SW480 (cell line): ENCODE measurements at regions not wholly inside any gene's neighbourhood (a gene's known extent, or its start where the extent isn't known, plus 50 kb on each side); places are given as distances from the start of the nearest gene placed in this dataset.

Experiments used
- DNase-seq: peaks from one replicate; pipeline ENCODE4 v3.0.0-alpha.2; 2016; ENCODE audit warnings: low spot score

DNA sequence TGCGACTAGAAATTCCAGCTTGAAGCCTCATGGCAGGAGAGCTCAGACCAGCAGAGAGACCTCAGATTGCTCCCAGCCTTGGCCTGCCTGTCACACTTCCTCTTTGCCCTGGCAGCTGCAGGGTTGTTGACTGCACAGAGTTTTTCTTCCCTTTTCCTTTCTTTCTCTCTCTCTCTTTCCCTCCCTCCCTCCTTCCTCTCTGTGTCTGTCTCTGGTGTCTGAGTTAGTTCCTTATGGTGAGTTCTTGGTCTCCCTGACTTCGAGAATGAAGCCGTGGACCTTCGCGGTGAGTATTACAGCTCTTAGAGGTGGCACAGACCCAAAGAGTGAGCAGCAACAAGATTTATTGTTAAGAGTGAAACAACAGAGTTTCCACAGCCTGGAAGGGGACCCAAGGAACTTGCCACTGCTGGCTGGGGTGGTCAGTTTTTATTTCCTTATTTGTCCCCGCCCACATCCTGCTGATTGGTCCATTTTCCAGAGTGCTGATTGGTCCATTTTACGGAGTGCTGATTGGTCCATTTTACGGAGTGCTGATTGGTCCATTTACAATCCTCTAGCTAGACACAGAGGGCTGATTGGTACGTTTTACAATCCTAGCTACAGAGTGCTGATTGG lies 266.3 kb downstream of the RPS24 start:
- no peak for DNase-seq

DNA sequence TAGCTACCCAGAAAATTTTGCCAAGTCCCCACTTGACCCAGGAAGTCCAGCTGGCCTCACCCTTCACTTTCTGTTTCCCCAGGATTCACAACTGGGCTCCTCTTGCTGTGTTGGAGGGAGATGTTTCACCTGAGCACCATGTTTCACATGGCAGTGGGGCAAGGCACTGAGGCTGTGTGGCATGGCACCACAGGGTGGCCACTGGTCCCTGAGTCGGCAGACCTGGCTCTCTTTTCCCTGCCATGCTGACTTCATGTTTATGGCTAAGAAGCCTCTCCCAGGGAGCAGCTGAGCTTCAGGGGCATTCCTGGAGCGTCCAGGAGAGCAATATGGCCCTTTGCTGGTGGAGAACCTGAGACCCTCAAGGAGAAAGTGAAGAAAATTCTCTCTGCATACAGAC lies 266.9 kb downstream of the RPS24 start:
- DNase-seq: no peak

DNA sequence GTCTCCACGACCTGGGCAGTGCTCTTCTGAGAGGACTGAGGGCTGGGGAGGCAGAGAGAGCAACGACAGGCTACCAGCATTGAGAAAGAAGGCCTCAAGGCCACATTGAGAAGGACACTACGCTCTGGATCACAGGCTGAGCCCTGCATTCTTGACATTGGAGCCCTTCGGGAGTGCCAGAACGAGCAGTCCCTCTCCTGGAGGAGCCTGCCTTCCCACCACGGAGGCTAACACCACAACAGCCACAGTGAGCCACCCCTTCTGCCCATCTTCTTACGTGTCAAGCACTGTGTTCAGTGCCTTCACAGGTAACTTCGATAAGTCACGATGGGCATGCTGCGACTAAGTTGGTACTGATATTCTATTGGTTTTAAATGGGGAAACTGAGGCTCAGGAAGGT lies 267.8 kb downstream of the RPS24 start:
- no peak for DNase-seq

DNA sequence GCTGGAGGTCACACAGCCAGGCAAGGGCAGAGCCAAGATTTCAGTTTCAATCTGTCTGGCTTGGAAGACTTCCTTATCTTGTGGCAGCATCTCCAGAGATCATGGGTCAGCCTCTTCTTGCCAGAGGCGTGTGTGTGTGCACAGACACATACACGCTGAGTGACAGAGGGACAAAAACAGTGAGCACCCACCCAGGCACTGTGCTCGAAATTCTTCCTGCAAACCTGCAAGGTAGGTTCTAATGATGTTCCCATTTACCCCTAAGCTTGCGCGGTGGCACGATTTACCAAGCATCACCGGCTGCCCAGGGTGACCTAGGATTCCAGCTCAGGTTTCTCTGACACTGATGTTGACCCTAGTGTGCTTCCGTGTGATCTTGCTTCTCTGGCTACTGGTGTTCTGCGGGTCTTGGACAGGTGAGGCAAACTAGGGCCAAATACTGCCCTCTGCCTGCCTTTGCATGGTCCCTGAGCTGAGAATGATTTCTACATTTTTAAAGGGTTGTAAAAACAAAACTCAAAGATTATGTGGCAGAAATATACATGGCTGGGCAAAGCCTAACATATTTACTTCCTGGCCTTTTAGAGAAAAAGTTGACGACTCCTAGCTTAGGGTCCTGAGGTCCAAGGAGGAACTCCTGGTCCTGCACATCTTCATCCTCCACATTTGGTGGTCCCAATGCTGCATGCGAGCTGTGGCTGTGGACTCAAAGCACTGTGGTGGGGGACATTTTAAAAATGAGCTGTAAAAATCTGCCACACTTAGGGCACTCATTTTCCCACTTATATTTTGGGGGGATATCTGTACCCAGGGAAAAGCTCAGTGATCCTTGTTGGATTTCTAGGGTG lies 268.5 kb downstream of the RPS24 start:
- peak; percentile 9 for DNase-seq

DNA sequence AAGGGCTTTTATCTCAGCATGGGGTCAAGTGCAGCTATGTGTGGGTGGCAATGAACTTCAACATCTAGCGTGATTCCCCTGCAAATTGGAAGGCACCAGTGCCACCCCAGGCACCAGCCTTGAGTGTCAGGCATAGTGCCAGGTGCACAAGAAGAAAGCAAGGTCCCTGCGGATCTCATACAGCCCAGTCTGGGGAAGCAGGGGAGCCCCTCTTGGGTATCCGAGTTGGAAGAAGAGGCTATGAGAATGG lies 269.0 kb downstream of the RPS24 start:
- DNase-seq: no peak

DNA sequence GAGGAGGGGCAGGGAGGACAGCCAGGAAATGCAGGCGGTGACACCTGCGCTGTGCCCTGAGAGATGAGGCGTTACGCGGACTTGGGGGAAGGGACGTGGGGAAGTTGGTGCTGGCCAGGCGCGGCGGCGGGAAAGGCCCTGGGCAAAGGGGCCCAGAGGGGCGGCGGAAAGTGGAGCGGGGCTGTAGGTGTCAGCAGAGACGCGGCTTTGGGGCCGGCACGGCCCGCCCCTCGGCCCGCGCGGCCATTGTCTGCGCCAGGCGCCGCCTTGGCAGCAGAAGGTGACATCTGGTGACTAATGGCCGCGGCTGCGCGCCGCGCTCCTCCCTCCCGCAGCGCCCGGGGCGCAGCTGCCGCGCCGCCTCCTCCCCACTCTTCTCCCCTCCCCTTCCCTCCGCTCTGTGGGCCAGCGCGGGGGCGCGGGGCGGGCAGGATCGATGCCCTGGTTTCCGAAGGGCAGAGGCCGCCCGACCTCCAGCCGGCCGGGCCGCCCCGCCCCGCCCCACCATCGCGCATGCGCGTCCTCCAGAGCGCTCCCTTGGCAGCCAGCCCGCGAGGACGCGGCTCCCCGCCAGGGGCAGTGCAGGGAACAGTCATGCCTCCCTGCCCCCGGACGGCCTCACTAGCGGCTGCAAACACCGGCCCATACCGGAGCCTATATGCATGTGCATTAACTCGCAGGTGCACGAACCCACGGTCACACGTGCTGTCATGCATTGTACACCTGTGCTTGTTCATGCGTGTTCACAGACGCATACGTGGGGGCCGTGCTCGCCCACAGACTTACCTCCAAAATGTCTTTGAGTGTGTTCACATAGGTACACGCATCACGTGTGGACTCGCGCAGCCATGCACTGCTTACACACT lies 269.6 kb downstream of the RPS24 start:
- DNase-seq: peak; percentile 91

DNA sequence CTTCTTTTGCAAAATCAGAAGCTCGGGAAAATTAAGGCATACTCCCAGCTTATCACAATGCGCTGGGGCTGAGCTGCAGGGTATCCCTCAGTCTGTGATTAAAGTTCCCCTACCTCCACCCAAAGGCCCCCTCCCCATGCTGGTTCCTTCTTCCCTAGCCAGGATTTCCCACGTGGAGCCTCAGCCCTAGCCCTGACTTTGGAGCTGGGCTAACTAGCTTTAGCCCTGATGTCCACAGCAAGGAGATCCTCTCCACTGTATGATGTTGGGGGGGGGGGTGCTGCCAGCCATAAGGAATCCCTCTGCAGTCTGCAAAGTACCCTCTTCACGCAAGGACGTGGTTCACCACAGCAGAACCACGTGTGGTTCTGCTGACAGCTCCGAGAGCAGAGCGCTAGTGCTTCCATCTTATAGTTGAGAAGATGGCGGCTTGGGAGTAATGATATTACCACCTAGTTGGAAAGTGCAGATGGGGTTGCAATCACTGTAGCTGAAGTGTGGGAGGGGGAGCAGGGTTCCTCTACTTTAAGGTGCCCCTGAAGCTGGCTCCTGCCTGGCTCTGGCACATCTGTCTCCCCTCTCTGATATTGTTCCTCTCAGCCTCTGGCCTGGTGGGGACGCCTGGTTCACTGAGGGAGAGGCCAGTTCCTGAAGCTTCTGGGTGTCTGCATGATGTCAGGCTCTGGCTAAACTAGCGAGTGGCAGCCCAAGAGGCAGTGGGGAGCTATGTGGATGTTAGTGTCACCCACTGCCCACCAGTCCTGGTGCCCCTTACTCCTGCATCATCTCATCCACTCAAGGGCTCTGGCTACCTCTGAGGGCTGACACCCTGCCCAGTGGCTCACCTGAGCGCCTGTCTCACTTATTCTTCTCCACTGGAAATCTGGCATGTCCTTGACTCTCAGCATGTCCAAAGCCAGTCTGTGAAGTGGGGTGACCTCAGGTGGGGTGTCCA lies 270.7 kb downstream of the RPS24 start:
- DNase-seq: no peak

DNA sequence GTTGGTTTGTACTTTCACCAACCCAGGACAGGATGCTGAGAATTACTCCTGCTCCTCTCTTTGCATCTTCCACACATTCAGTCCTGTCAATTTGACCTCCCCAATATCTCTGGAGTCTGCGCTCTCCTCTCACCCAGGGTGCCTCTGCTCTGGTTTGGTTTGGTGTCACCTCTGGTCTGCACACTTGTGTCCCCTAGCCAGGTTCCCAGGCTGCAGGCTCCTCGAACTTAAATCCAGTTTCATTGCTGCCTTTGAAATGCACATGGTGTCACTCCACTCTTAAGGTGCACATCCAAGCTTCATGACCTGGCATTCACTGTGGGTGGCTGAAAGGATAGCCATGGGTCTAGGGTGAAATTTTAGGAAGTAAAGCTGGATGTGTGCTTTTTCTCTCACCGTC lies 271.6 kb downstream of the RPS24 start:
- no peak for DNase-seq

DNA sequence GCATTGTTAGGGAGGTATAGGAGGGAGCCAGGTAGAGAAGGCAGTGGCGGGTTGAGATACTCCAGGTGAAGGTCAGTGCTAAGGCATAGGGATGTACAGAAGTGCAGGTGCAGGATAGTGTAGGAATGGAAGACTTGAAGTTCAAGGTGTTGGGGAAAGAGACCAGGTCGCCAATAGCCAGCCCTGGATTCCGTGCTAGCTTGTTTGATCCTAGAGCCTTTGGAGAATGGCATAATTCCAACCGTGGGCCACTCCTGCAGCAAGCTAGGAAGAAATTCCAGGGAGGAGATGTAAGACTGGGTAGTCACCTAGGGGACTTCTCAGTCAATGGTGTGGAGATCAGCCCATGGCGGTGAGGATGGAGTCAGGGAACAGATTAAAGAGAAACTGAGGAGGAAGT lies 272.7 kb downstream of the RPS24 start:
- no peak for DNase-seq

DNA sequence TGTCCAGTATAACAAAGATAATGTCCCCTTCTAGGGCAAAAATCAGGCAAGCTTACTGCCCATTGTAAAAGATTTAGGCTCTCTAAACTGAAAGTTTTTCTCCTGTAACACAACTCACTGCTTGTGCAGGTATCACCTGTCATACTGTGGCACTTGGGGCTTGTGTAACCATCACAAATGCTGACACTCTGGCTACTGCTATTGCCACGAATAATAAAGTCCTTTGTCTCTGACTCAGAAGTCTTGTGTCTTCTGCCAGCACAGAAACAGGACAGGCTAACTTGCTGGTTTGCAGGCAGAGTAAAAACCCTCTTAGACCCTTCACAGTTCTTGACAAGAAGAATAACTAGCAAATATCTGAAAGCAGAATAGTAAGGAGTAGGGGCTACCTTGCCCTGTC lies 273.9 kb downstream of the RPS24 start:
- DNase-seq: no peak

DNA sequence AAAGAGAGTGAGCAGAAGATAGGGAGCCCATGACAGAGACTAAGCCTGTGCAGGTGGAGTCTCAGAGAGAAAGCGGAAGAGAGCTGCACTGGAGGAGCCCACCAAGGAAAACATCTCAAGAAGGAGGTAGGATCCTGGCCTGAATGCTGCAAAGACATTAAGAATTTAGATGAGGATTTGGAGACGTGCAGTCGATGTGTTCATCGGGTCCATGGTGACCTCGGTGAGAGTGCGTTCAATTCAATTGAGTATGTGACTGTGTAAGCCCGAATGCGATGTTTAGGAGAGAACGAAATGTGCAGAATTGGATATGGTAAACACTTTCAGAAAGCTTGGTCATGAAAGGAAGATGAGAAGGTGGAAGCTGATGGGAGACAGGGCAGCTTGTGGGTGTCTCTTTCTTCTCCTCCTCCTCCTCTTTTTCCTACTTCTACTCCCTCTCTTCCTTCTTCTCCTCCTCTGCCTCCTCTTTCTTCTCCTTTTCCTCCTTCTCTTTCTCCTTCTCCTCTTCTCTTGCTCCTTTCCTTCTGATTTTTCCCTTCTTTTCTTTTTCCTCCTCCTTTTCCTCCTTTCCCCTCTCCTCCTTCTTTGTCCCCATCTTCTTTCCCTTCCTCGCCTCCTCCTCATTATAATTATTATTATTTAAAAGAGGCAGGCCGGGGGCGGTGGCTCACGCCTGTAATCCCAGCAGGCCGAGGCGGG lies 276.0 kb downstream of the RPS24 start:
- DNase-seq: no peak

DNA sequence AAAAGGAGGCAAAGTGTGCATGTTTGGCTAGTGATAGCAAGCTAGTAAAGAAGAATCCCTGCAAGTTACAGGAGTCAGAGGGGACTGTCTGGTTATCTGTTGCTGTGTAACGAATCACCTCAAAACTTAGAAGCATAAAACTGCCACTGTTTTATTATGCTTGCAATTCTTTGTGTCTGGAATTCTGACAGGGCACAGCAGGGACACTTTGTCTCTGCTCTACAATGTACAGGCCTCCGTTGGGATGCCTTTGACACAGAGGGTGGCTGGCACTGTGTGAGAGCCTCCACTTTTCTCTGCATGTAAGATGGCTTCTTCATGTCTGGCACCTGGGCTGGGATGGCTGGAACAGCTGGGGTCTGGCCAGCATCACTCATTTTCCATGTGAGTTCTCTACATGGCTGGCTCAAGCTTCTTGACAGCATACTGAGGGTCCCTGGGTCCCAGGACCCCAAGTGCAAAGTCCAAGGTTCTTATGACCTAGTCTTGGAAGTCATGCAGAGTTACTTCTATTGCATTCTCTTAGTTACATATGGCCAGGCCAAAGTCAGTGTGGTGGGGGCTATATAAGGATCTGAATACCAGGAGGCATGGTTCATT lies 276.9 kb downstream of the RPS24 start:
- DNase-seq: no peak

DNA sequence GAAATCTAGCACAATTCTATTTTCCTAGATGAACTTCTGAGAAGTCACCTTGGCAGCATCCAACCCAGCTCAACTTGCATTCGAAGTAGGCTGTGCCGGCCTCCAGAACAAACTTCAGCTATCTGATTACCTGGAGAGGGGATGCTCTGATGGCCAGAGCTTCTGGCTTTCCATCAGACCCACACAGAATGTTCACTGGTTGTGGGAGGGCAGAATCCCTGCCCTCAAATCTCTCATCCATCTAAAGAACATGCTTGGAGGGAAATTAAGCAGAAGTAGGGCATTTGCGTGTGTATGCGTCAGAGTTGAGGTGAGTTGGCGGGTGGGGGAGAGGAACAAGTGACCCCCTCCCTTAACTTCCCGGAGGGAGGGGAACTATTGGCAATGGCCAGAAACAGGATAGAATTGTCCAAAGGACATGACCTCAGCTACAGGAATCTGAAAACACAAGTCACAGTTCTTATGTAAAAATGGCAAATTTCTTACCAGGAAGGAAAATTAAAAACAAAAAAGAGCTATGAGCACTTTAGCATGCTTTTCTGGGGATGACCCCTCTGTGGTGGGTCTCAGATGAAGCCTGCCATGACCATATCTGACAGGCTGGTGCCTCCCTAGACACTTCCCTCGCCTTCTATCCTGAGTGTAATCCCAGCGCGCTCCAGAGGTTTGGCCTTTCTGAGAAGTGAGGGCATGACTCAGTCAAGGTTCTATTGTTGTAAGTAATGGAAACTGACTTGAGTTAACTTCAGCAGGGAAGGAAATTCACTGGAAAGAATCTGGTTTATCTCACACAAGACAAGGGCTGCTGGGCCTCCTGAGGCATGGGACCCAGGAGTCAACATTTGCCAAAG lies 278.8 kb downstream of the RPS24 start:
- DNase-seq: no peak

DNA sequence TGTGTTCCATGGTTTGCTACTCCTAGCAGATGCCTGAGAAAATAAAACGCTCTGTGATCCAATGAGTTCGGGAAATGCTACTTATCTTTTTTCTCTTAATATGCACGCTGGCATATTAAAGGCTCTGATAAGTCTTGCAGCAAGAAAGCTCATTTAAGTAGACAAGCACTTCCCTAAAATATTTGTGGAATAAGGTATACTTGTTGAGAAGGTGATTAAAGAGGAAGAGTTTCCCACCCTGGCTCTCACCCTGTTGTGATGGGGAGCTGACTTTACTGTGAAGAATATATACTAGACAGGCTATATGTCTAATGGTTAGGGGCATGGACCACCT lies 279.4 kb downstream of the RPS24 start:
- no peak for DNase-seq

DNA sequence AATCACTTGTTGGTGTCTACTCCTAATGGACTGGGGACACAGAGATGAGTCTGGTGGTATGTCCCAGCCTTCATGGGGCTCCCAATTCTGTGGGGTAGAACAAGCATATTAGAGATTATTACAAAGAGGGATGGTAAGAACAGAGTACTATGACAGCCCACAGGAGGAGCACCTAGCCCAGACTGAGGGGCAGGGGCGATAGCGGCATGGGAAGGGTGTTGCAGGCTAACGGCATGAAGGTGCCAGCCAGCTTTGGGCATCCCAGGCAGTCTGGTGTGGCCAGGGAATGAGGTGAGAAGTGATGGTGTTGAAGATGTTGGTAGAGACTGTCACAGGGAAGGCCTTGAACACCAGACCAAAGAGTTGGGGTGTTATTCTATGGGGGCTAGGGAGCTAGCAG lies 280.0 kb downstream of the RPS24 start:
- DNase-seq: no peak

DNA sequence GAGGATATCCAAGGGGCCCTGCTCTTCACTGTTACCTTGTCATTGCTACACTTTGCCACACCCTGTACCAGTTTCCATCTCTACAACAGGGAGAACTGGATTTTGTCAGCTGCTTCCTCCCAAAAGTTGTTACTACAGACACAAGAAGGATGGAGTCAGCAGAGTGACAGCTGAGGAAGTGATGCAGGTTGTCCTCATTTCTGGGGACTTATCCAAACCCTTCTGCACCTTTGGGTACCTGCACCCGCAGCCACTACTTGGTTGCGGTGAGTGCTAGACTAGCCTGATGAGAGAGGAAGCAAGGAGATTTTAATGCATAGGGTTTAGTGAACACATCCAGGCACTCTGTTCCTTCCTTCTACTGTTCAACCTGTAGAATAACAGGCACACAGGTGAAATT lies 281.0 kb downstream of the RPS24 start:
- DNase-seq: no peak

DNA sequence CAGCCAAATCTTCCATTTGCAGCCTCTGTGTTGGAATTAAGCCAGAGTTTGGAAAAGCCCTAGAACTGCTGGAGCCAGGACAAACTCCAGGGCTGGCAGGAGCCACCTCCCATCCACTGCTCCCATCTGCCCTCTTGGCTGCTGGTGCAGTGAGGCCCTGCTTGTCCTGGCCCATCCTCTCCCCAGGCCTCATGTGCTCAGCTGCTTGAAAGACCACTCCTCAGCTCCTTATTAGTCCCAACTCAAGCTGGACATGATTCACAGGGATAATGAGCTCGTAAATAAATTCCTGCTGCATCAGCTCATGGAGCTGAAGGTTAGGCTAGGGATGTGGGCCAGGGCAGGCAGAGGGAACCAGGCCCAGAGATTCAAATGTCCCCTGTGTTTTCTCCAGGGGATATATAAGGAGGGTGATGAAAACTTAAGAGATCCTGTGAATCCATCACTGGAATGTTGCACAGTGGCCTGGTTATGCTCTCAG lies 282.8 kb downstream of the RPS24 start:
- no peak for DNase-seq

DNA sequence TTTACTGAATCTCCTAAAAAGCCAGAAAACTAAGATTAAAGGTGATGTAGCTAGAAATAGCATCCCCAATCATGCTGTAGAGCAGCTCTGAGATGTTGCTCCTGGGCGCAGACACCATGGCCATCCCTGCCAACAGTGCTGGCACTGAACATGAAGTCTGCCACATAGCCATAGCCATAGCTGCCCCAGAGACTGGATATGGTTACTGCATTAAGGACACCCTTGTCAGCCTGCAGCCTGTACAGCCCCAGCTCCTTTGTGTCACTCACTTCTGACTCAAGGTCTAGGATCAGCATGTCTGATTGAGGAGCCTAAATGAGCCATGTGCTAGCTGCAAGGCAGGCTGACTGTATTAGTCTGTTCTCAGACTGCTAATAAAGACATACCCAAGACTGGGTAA lies 284.6 kb downstream of the RPS24 start:
- no peak for DNase-seq

DNA sequence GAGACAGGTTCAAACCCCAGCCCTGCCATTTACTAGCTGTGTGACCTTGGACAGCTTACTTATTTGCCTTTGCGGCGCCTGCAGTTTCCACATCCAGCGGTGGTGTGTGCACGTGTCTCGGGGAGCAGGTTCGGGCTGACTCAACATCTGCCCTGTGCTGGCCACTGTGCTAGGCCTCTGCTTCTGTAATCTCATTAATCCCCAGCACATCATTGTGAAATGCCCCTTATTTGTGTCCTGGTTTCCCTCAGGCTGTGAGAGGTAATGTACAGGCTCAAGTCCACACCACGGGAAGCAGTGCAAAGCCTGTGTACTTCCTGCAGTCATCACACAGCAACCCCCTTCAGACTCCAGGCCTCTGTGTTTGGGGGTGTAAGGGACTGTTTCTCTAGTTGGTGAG lies 285.7 kb downstream of the RPS24 start:
- DNase-seq: no peak

DNA sequence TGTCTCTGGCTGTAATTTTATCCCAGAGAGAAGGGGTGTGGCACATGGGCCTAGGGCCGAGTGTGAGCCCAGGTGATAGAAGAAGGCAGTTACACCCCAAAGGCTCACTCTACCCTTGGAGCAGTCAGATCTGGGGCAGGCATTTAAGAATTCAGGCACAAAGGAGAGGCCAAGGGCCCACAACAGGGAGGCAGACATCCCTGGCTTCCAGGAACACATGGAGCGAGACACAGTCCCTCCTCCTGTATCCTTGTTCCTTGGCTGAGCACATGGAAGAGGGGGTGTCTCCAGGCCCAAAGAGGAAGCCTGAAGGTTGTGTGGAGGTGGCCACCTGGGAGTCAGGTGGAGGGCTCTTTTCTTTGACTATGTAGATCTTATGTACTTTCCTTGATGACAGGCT lies 286.2 kb downstream of the RPS24 start:
- no peak for DNase-seq
